ENCODE measurements at regions not wholly inside any gene's neighbourhood (a gene's known extent, or its start where the extent isn't known, plus 50 kb on each side); places are given as distances from the start of the nearest gene placed in this dataset.

DNA sequence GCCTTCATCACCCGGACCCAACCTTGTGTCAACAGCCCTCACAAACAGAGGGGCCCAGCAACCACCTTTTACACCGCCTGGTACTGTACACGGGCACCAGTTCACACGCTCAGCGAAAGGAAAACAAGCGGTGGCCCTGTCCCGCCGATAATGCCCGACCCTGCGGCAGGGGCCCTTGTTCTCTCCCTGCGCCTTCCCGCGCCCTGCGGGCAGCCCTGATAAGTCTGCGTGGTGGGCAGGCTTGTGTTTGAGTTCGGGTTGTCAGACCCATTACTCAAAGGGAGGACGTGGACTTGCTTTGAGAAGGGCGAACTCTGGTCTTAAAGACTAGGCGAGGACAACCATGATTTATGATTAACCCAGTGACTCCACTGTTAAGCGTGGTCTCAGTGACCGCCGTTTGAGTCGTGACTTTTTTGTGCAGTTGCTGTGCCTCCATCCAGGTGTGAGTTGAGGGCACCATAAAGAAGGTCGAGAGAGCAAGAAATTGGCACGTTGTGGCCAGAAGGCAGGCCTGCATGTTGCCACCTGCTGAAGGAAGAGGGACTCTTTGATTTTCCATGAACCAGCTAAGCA is 167.4 kb upstream of the GATA6 start:
- peak; percentile 76 for DNase-seq (ENCODE audit: low spot score)
- H2AFZ ChIP-seq (ENCODE audit: low read length), result no peak overlapping the region
- peak; percentile 90 for ATAC-seq
- no peaks in the 10 kb centered on the region for H3K9me3 ChIP-seq (ENCODE audit: low read length)
- in situ Hi-C loops (cut with HindIII; ENCODE audit: extremely low pct_ligation_motif_present, low pct_unique_long_range_greater_than_20kb), result no loop called here
- no peaks in the 10 kb centered on the region for H3K27me3 ChIP-seq (ENCODE audit: control insufficient read depth in 1 of 2, insufficient read depth in 2 of 2, low read length in 2 of 2)
- intact Hi-C loops (cut with micrococcal nuclease; ENCODE audit: unreplicated experiment), result no loop called here
- no peaks in the 10 kb centered on the region for H4K20me1 ChIP-seq (ENCODE audit: insufficient read depth, low read length)
- peak overlapping the region; percentile 55; the same call in 1 of the 2 replicates for H3K9ac ChIP-seq (ENCODE audit: insufficient read depth, low read depth, low read length)
- H3K36me3 ChIP-seq (replicated peaks in 1 of 2; ENCODE audit: control insufficient read depth in 1 of 2, insufficient read depth in 2 of 2, low read length in 2 of 2), result no peaks in the 10 kb centered on the region
- no peaks in the 10 kb centered on the region for H3K79me2 ChIP-seq (ENCODE audit: insufficient read depth, low read length)
- peaks cover 70% of the 10 kb centered on the region for H3K4me1 ChIP-seq (ENCODE audit: insufficient read depth, low read length)
- peak overlapping the region; percentile 83 for H3K27ac ChIP-seq (ENCODE audit: extremely low read length, insufficient read depth, low read length)
- peak overlapping the region; percentile 74 for H3K4me2 ChIP-seq (ENCODE audit: low read depth, low read length)
- ChIA-PET CTCF (ENCODE audit: low intra/inter-chr PET ratio, low total read pairs) (no interaction called here), POLR2A (interaction anchor here (0.8 to 1.9 kb wide), 5 partner anchors 9 to 68 kb away, joined by 3 to 8 read pairs (median 3); no protein-coding TSS in a partner anchor)
- 0% methylated on average over 9 of the region's 25 CpGs for WGBS (ENCODE audit: low lambda C conversion rate)
- BruUV-seq (replicated peaks), result TSS peak; percentile 67
- H3K4me3 ChIP-seq (replicated peaks in 1 of 3; ENCODE audit: insufficient read depth in 1 of 3, low read depth in 2 of 3, low read length in 3 of 3), result peak overlapping the region; percentile 20 to 63 (median 28); a peak in 5 of 6 replicates
- FAIRE-seq, result peak; percentile 86
- TF ChIP-seq NPAS2 (CRISPR knock-in tag; IDR thresholded peaks at IDR 0.05; ENCODE audit: borderline replicate concordance) (no peak), ZBTB7B (CRISPR knock-in tag; IDR thresholded peaks at IDR 0.05) (peak; percentile 86), ARID5B (CRISPR knock-in tag; IDR thresholded peaks at IDR 0.05) (peak; percentile 66; the same call in 1 of the 2 replicates), GTF3A (CRISPR knock-in tag; conservative IDR thresholded peaks at IDR 0.05) (0 out of 2 replicates have a peak, but pooled peaks have one; percentile 27), ZNF264 (CRISPR knock-in tag; IDR thresholded peaks at IDR 0.05) (0 out of 2 replicates have a peak, but pooled peaks have one; percentile 39), ZNF136 (CRISPR knock-in tag; IDR thresholded peaks at IDR 0.05; ENCODE audit: low read depth) (0 out of 2 replicates have a peak, but pooled peaks have one; percentile 36), RAD21 (CRISPR knock-in tag; IDR thresholded peaks at IDR 0.05) (0 out of 2 replicates have a peak, but pooled peaks have one; percentile 18)
- TF ChIP-seq, protein P1, sequence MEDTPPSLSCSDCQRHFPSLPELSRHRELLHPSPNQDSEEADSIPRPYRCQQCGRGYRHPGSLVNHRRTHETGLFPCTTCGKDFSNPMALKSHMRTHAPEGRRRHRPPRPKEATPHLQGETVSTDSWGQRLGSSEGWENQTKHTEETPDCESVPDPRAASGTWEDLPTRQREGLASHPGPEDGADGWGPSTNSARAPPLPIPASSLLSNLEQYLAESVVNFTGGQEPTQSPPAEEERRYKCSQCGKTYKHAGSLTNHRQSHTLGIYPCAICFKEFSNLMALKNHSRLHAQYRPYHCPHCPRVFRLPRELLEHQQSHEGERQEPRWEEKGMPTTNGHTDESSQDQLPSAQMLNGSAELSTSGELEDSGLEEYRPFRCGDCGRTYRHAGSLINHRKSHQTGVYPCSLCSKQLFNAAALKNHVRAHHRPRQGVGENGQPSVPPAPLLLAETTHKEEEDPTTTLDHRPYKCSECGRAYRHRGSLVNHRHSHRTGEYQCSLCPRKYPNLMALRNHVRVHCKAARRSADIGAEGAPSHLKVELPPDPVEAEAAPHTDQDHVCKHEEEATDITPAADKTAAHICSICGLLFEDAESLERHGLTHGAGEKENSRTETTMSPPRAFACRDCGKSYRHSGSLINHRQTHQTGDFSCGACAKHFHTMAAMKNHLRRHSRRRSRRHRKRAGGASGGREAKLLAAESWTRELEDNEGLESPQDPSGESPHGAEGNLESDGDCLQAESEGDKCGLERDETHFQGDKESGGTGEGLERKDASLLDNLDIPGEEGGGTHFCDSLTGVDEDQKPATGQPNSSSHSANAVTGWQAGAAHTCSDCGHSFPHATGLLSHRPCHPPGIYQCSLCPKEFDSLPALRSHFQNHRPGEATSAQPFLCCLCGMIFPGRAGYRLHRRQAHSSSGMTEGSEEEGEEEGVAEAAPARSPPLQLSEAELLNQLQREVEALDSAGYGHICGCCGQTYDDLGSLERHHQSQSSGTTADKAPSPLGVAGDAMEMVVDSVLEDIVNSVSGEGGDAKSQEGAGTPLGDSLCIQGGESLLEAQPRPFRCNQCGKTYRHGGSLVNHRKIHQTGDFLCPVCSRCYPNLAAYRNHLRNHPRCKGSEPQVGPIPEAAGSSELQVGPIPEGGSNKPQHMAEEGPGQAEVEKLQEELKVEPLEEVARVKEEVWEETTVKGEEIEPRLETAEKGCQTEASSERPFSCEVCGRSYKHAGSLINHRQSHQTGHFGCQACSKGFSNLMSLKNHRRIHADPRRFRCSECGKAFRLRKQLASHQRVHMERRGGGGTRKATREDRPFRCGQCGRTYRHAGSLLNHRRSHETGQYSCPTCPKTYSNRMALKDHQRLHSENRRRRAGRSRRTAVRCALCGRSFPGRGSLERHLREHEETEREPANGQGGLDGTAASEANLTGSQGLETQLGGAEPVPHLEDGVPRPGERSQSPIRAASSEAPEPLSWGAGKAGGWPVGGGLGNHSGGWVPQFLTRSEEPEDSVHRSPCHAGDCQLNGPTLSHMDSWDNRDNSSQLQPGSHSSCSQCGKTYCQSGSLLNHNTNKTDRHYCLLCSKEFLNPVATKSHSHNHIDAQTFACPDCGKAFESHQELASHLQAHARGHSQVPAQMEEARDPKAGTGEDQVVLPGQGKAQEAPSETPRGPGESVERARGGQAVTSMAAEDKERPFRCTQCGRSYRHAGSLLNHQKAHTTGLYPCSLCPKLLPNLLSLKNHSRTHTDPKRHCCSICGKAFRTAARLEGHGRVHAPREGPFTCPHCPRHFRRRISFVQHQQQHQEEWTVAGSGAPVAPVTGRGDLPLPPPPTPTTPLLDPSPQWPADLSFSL (CRISPR knock-in tag; IDR thresholded peaks at IDR 0.05), result no peak
